HepG2 (cell line): ENCODE measurements at regions not wholly inside any gene's neighbourhood (a gene's known extent, or its start where the extent isn't known, plus 50 kb on each side); places are given as distances from the start of the nearest gene placed in this dataset.

Source experiments
- ATAC-seq: fragments of 200-7000 bp; cut with Tn5 transposase; 3 replicates; pipeline ENCODE4 v1.9.1; 2020; ENCODE audit warnings: mild to moderate bottlenecking, moderate library complexity
- BruUV-seq: library from RNA; stranded (reverse); fragments of 400-500 nt; replicated peaks from 2 replicates; lab custom pipeline; 2021; lab: Mats Ljungman, UMichigan
- CTCF ChIA-PET: fragments of 300-600 bp; formaldehyde crosslinking; extraction: SDS; loops from one replicate; lab custom pipeline; 2021; ENCODE audit warnings: low total read pairs, inconsistent platforms, low intra/inter-chr PET ratio; lab: Yijun Ruan, JAX
- POLR2A ChIA-PET: fragments of 350-600 bp; sonication (Branson Sonifier 250); formaldehyde crosslinking; loops from one replicate; lab custom pipeline; 2020; ENCODE audit warnings: antibody characterized with exemption, inconsistent platforms; lab: Yijun Ruan, JAX
- DNase-seq: peaks from one replicate; pipeline ENCODE4 v3.0.0-alpha.2; 2015; ENCODE audit warnings: low spot score
- FAIRE-seq: peaks from 3 replicates; lab custom pipeline; 2011; peaks lifted over from hg19 to GRCh38; lab: Jason Lieb, UNC
- H2AFZ ChIP-seq: one replicate; pipeline ENCODE4 v1.6.1; 2011; ENCODE audit warnings: low read length, inconsistent platforms
- H3K27ac ChIP-seq: fragments of 300-600 bp; 3 replicates; pipeline ENCODE4 v1.8.0; 2011; ENCODE audit warnings: mixed run types, mild to moderate bottlenecking, mixed read lengths, low read length, inconsistent platforms; ENCODE audit not compliant: insufficient read depth; ENCODE audit errors: extremely low read length
- H3K27me3 ChIP-seq, 2 experiments: fragments of 200-600 bp in 1 of 2; 2 replicates in 1 of 2; 3 replicates in 1 of 2; pipeline versions ENCODE4 v1.6.0 to v1.8.0; 2011; ENCODE audit warnings: low read length in 2 of 2, mild to moderate bottlenecking in 2 of 2, moderate library complexity in 2 of 2, inconsistent platforms in 1 of 2; ENCODE audit not compliant: insufficient read depth in 2 of 2, control insufficient read depth in 1 of 2
- H3K36me3 ChIP-seq, 2 experiments: fragments of 200-600 bp in 1 of 2; replicated peaks in 1 of 2; 2 replicates in 1 of 2; 3 replicates in 1 of 2; pipeline versions ENCODE4 v1.5.1 to v1.8.0; 2011; ENCODE audit warnings: low read length in 2 of 2, inconsistent platforms in 1 of 2; ENCODE audit not compliant: insufficient read depth in 2 of 2, control insufficient read depth in 1 of 2
- H3K4me1 ChIP-seq: 2 replicates; pipeline ENCODE4 v1.5.1; 2012; ENCODE audit warnings: low read length, inconsistent platforms; ENCODE audit not compliant: insufficient read depth
- H3K4me2 ChIP-seq: 2 replicates; pipeline ENCODE4 v1.6.0; 2011; ENCODE audit warnings: low read depth, low read length, inconsistent platforms
- H3K4me3 ChIP-seq, 3 experiments: fragments of 200-600 bp in 1 of 3; sonication (generic), shearing (Covaris generic) in 1 of 3; replicated peaks in 1 of 3; 2 replicates each; pipeline ENCODE4 v1.5.1; 2011 to 2016; ENCODE audit warnings: low read length in 3 of 3, inconsistent platforms in 2 of 3, low read depth in 2 of 3, mild to moderate bottlenecking in 2 of 3, control low read depth in 1 of 3, mixed read lengths in 1 of 3; ENCODE audit not compliant: insufficient read depth in 1 of 3
- H3K79me2 ChIP-seq: one replicate; pipeline ENCODE4 v1.6.1; 2011; ENCODE audit warnings: low read length, inconsistent platforms; ENCODE audit not compliant: insufficient read depth
- H3K9ac ChIP-seq: 2 replicates; pipeline ENCODE4 v1.6.0; 2011; ENCODE audit warnings: mild to moderate bottlenecking, low read depth, low read length, inconsistent platforms; ENCODE audit not compliant: insufficient read depth
- H3K9me3 ChIP-seq: 2 replicates; pipeline ENCODE4 v1.5.1; 2012; ENCODE audit warnings: mild to moderate bottlenecking, low read length
- H4K20me1 ChIP-seq: 2 replicates; pipeline ENCODE4 v1.6.0; 2011; ENCODE audit warnings: inconsistent platforms, mild to moderate bottlenecking, low read length, moderate library complexity; ENCODE audit not compliant: insufficient read depth
- ATAD3A ChIP-seq: sonication (generic); formaldehyde crosslinking; IDR thresholded peaks from 2 replicates; pipeline ENCODE4 v1.4.0; 2020; ENCODE audit warnings: missing genetic modification reagents
- BHLHE40 ChIP-seq: IDR thresholded peaks from 2 replicates; pipeline ENCODE4 v1.6.1; 2011; ENCODE audit warnings: low read length, improper control_type of control experiment
- DNMT3B ChIP-seq: conservative IDR thresholded peaks from 2 replicates; pipeline ENCODE4 v1.6.1; 2016; ENCODE audit warnings: missing biosample characterization, control low read depth
- MTA1 ChIP-seq: sonication (generic); formaldehyde crosslinking; IDR thresholded peaks from 2 replicates; pipeline ENCODE4 v1.4.0; 2020; ENCODE audit warnings: missing genetic modification reagents, mild to moderate bottlenecking, borderline replicate concordance
- NCOA5 ChIP-seq: sonication (generic); formaldehyde crosslinking; IDR thresholded peaks from 2 replicates; pipeline ENCODE4 v1.4.0; 2020; ENCODE audit warnings: missing genetic modification reagents
- SKI ChIP-seq: fragments of 450-650 bp; IDR thresholded peaks from one replicate; pipeline ENCODE4 v1.6.1; 2018; ENCODE audit warnings: mild to moderate bottlenecking; ENCODE audit not compliant: partially characterized antibody
- STAG1 ChIP-seq: sonication (generic); formaldehyde crosslinking; IDR thresholded peaks from 2 replicates; pipeline ENCODE4 v1.4.0; 2020; ENCODE audit warnings: missing genetic modification reagents
- TRAFD1 ChIP-seq: sonication (generic); formaldehyde crosslinking; IDR thresholded peaks from 2 replicates; pipeline ENCODE4 v1.5.1; 2020; ENCODE audit warnings: missing genetic modification reagents, mild to moderate bottlenecking, borderline replicate concordance
- TSC22D2 ChIP-seq: sonication (generic); formaldehyde crosslinking; IDR thresholded peaks from 2 replicates; pipeline ENCODE4 v1.5.1; 2020; ENCODE audit warnings: missing genetic modification reagents, mild to moderate bottlenecking, borderline replicate concordance
- ZNF337 ChIP-seq: sonication (generic); formaldehyde crosslinking; IDR thresholded peaks from 2 replicates; pipeline ENCODE4 v1.5.1; 2020; ENCODE audit warnings: missing genetic modification reagents, low read depth, mild to moderate bottlenecking, borderline replicate concordance
- ZNF350 ChIP-seq: sonication (generic); formaldehyde crosslinking; IDR thresholded peaks from 2 replicates; pipeline ENCODE4 v1.4.0; 2020; ENCODE audit warnings: mild to moderate bottlenecking, low read depth, missing genetic modification reagents, borderline replicate concordance
- ZNF550 ChIP-seq: sonication (generic); formaldehyde crosslinking; IDR thresholded peaks from 2 replicates; pipeline ENCODE4 v1.4.0; 2020; ENCODE audit warnings: mild to moderate bottlenecking, missing genetic modification reagents, borderline replicate concordance
- ZNF891 ChIP-seq: sonication (generic); formaldehyde crosslinking; IDR thresholded peaks from 2 replicates; pipeline ENCODE4 v1.5.0; 2020; ENCODE audit warnings: mild to moderate bottlenecking, missing genetic modification reagents
- in situ Hi-C: cut with HindIII; loops from 2 replicates; pipeline ENCODE4 v1.10.0; 2017; ENCODE audit warnings: low pct_unique_long_range_greater_than_20kb; ENCODE audit not compliant: extremely low pct_ligation_motif_present
- intact Hi-C: fragments of 100-400 bp; cut with micrococcal nuclease; formaldehyde crosslinking; loops from one replicate; pipeline ENCODE4 v1.10.0; 2022; ENCODE audit not compliant: unreplicated experiment
- TF ChIP-seq, protein P1 (sequence below): sonication (generic); formaldehyde crosslinking; IDR thresholded peaks from 2 replicates; pipeline ENCODE4 v1.5.0; 2020; ENCODE audit warnings: mild to moderate bottlenecking, missing genetic modification reagents, borderline replicate concordance
- TF ChIP-seq, protein P2 (sequence below): sonication (generic); formaldehyde crosslinking; IDR thresholded peaks from 2 replicates; pipeline ENCODE4 v1.5.0; 2020; ENCODE audit warnings: missing genetic modification reagents
- TF ChIP-seq, protein P3 (sequence below): sonication (generic); formaldehyde crosslinking; IDR thresholded peaks from 2 replicates; pipeline ENCODE4 v1.4.0; 2020; ENCODE audit warnings: mild to moderate bottlenecking, low read depth, missing genetic modification reagents
- TF ChIP-seq, protein P4 (sequence below): sonication (generic); formaldehyde crosslinking; IDR thresholded peaks from 2 replicates; pipeline ENCODE4 v1.4.0; 2020; ENCODE audit warnings: mild to moderate bottlenecking, missing genetic modification reagents

DNA sequence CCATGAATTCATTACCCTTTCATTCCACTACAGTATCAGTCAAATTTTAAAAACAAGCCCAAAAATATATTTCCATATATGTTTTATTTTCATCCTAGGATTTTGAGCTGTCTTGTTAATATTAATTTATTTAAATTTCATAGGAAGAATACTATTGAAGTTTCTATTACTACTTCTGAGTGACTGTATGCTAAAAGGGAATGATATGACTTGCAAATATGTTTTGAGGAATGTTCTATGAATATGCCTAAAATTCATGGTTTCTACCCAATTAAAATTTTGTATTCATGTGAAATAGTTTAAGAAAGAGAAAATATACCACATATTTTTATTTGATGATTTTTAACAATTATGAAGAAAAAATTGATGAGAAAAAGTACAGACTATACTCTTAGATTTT lies 52.9 kb upstream of the BACH1 start:
- in situ Hi-C loops, result no loop called here
- ChIA-PET CTCF (no interaction called here), POLR2A (no interaction called here)
- H4K20me1 ChIP-seq, result no peaks in the 10 kb centered on the region
- H2AFZ ChIP-seq, result no peak overlapping the region
- H3K4me1 ChIP-seq, result no peaks in the 10 kb centered on the region
- no peak overlapping the region for H3K4me3 ChIP-seq
- H3K9me3 ChIP-seq, result no peaks in the 10 kb centered on the region
- no peak overlapping the region for H3K4me2 ChIP-seq
- H3K27ac ChIP-seq, result no peak overlapping the region
- no peaks in the 10 kb centered on the region for H3K36me3 ChIP-seq
- no peaks in the 10 kb centered on the region for H3K79me2 ChIP-seq
- no peak overlapping the region for H3K9ac ChIP-seq
- DNase-seq (no peak), FAIRE-seq (no peak), ATAC-seq (no peak)
- intact Hi-C loops, result no loop called here
- BruUV-seq, result no TSS peak
- no peaks in the 10 kb centered on the region for H3K27me3 ChIP-seq
- no peak for TF ChIP-seq BHLHE40
- TF ChIP-seq SKI, result no peak
- TF ChIP-seq, protein P1, sequence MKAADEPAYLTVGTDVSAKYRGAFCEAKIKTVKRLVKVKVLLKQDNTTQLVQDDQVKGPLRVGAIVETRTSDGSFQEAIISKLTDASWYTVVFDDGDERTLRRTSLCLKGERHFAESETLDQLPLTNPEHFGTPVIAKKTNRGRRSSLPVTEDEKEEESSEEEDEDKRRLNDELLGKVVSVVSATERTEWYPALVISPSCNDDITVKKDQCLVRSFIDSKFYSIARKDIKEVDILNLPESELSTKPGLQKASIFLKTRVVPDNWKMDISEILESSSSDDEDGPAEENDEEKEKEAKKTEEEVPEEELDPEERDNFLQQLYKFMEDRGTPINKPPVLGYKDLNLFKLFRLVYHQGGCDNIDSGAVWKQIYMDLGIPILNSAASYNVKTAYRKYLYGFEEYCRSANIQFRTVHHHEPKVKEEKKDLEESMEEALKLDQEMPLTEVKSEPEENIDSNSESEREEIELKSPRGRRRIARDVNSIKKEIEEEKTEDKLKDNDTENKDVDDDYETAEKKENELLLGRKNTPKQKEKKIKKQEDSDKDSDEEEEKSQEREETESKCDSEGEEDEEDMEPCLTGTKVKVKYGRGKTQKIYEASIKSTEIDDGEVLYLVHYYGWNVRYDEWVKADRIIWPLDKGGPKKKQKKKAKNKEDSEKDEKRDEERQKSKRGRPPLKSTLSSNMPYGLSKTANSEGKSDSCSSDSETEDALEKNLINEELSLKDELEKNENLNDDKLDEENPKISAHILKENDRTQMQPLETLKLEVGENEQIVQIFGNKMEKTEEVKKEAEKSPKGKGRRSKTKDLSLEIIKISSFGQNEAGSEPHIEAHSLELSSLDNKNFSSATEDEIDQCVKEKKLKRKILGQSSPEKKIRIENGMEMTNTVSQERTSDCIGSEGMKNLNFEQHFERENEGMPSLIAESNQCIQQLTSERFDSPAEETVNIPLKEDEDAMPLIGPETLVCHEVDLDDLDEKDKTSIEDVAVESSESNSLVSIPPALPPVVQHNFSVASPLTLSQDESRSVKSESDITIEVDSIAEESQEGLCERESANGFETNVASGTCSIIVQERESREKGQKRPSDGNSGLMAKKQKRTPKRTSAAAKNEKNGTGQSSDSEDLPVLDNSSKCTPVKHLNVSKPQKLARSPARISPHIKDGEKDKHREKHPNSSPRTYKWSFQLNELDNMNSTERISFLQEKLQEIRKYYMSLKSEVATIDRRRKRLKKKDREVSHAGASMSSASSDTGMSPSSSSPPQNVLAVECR (CRISPR knock-in tag), result no peak
- TF ChIP-seq TSC22D2 (CRISPR knock-in tag), result no peak
- TF ChIP-seq TRAFD1 (CRISPR knock-in tag), result no peak
- TF ChIP-seq, protein P2, sequence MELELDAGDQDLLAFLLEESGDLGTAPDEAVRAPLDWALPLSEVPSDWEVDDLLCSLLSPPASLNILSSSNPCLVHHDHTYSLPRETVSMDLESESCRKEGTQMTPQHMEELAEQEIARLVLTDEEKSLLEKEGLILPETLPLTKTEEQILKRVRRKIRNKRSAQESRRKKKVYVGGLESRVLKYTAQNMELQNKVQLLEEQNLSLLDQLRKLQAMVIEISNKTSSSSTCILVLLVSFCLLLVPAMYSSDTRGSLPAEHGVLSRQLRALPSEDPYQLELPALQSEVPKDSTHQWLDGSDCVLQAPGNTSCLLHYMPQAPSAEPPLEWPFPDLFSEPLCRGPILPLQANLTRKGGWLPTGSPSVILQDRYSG (CRISPR knock-in tag), result no peak
- no peak for TF ChIP-seq NCOA5
- TF ChIP-seq ATAD3A (CRISPR knock-in tag), result no peak
- TF ChIP-seq, protein P3, sequence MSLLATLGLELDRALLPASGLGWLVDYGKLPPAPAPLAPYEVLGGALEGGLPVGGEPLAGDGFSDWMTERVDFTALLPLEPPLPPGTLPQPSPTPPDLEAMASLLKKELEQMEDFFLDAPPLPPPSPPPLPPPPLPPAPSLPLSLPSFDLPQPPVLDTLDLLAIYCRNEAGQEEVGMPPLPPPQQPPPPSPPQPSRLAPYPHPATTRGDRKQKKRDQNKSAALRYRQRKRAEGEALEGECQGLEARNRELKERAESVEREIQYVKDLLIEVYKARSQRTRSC (CRISPR knock-in tag), result no peak
- no peak for TF ChIP-seq ZNF350 (CRISPR knock-in tag)
- TF ChIP-seq ZNF337 (CRISPR knock-in tag), result no peak
- TF ChIP-seq STAG1 (CRISPR knock-in tag), result no peak
- TF ChIP-seq, protein P4, sequence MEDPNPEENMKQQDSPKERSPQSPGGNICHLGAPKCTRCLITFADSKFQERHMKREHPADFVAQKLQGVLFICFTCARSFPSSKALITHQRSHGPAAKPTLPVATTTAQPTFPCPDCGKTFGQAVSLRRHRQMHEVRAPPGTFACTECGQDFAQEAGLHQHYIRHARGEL, result no peak
- no peak for TF ChIP-seq DNMT3B (CRISPR knock-in tag)
- TF ChIP-seq MTA1, result no peak
- no peak for TF ChIP-seq ZNF891 (CRISPR knock-in tag)
- TF ChIP-seq ZNF550 (CRISPR knock-in tag), result no peak
